ENCODE measurements at regions not wholly inside any gene's neighbourhood (a gene's known extent, or its start where the extent isn't known, plus 50 kb on each side); places are given as distances from the start of the nearest gene placed in this dataset.

- Histone ChIP-seq H3K27me3 (ENCODE audit: control insufficient read depth in 4 of 4, insufficient read depth in 4 of 4, low read length in 3 of 4) (peaks cover 0 to 2% (median 0%) of the 10 kb centered on the region in 4 donors), H3K36me3 (ENCODE audit: control insufficient read depth in 4 of 4, insufficient read depth in 3 of 4, low read depth in 1 of 4, low read length in 3 of 4) (no peaks in the 10 kb centered on the region), H3K9ac (ENCODE audit: low read depth in 1 of 2, low read length in 2 of 2) (no peak overlapping the region), H3K27ac (ENCODE audit: low read depth in 1 of 2, low read length in 2 of 2) (no peak overlapping the region), H3K9me3 (ENCODE audit: control insufficient read depth in 4 of 4, low read length in 3 of 4) (no peaks in the 10 kb centered on the region), H3K4me1 (ENCODE audit: control insufficient read depth in 4 of 4, insufficient read depth in 4 of 4, low read length in 3 of 4) (no peaks in the 10 kb centered on the region), H3K4me3 (ENCODE audit: low read depth in 1 of 3, low read length in 3 of 3) (no peak overlapping the region)
- TF ChIP-seq FOXA1 (IDR thresholded peaks at IDR 0.05) (no peak), ZBTB33 (IDR thresholded peaks at IDR 0.05) (no peak), TAF1 (conservative IDR thresholded peaks at IDR 0.05) (no peak), HNF4A (conservative IDR thresholded peaks at IDR 0.05) (no peak), FOXA2 (IDR thresholded peaks at IDR 0.05) (no peak), CTCF (IDR thresholded peaks at IDR 0.05; ENCODE audit: low read depth, low read length, missing input control) (no peak), SP1 (IDR thresholded peaks at IDR 0.05) (no peak), EGR1 (IDR thresholded peaks at IDR 0.05; ENCODE audit: low read depth in 2 of 2) (no peak), MAX (IDR thresholded peaks at IDR 0.05) (no peak), JUND (IDR thresholded peaks at IDR 0.05) (no peak), YY1 (IDR thresholded peaks at IDR 0.05) (no peak), RAD21 (IDR thresholded peaks at IDR 0.05) (no peak), RXRA (IDR thresholded peaks at IDR 0.05) (no peak), NR2F2 (IDR thresholded peaks at IDR 0.05) (no peak)
- TF ChIP-seq, protein P1, sequence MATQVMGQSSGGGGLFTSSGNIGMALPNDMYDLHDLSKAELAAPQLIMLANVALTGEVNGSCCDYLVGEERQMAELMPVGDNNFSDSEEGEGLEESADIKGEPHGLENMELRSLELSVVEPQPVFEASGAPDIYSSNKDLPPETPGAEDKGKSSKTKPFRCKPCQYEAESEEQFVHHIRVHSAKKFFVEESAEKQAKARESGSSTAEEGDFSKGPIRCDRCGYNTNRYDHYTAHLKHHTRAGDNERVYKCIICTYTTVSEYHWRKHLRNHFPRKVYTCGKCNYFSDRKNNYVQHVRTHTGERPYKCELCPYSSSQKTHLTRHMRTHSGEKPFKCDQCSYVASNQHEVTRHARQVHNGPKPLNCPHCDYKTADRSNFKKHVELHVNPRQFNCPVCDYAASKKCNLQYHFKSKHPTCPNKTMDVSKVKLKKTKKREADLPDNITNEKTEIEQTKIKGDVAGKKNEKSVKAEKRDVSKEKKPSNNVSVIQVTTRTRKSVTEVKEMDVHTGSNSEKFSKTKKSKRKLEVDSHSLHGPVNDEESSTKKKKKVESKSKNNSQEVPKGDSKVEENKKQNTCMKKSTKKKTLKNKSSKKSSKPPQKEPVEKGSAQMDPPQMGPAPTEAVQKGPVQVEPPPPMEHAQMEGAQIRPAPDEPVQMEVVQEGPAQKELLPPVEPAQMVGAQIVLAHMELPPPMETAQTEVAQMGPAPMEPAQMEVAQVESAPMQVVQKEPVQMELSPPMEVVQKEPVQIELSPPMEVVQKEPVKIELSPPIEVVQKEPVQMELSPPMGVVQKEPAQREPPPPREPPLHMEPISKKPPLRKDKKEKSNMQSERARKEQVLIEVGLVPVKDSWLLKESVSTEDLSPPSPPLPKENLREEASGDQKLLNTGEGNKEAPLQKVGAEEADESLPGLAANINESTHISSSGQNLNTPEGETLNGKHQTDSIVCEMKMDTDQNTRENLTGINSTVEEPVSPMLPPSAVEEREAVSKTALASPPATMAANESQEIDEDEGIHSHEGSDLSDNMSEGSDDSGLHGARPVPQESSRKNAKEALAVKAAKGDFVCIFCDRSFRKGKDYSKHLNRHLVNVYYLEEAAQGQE (IDR thresholded peaks at IDR 0.05) = no peak
- WGBS = 51% methylated on average over 4 of the region's 4 CpGs
- no peak for DNase-seq (ENCODE audit: low spot score)
These were observed 114.5 kb downstream of the RPAP3 start for GRCh38 chr12:47591361-47591791.

GRCh38 chr12:47590771-47591360, 115.0 kb downstream of the RPAP3 start:
- Histone ChIP-seq H3K9ac (ENCODE audit: low read depth in 1 of 2, low read length in 2 of 2) (no peak overlapping the region), H3K9me3 (ENCODE audit: control insufficient read depth in 4 of 4, low read length in 3 of 4) (no peaks in the 10 kb centered on the region), H3K27me3 (ENCODE audit: control insufficient read depth in 4 of 4, insufficient read depth in 4 of 4, low read length in 3 of 4) (peaks cover 0 to 2% (median 0%) of the 10 kb centered on the region in 4 donors), H3K36me3 (ENCODE audit: control insufficient read depth in 4 of 4, insufficient read depth in 3 of 4, low read depth in 1 of 4, low read length in 3 of 4) (no peaks in the 10 kb centered on the region), H3K4me3 (ENCODE audit: low read depth in 1 of 3, low read length in 3 of 3) (no peak overlapping the region), H3K4me1 (ENCODE audit: control insufficient read depth in 4 of 4, insufficient read depth in 4 of 4, low read length in 3 of 4) (no peaks in the 10 kb centered on the region), H3K27ac (ENCODE audit: low read depth in 1 of 2, low read length in 2 of 2) (no peak overlapping the region)
- TF ChIP-seq CTCF (IDR thresholded peaks at IDR 0.05; ENCODE audit: low read depth, low read length, missing input control) (no peak), MAX (IDR thresholded peaks at IDR 0.05) (no peak), RXRA (IDR thresholded peaks at IDR 0.05) (no peak), ZBTB33 (IDR thresholded peaks at IDR 0.05) (no peak), EGR1 (IDR thresholded peaks at IDR 0.05; ENCODE audit: low read depth in 2 of 2) (no peak), SP1 (IDR thresholded peaks at IDR 0.05) (no peak), TAF1 (conservative IDR thresholded peaks at IDR 0.05) (no peak)
- TF ChIP-seq, protein P2, sequence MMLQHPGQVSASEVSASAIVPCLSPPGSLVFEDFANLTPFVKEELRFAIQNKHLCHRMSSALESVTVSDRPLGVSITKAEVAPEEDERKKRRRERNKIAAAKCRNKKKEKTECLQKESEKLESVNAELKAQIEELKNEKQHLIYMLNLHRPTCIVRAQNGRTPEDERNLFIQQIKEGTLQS (IDR thresholded peaks at IDR 0.05) = no peak
- DNase-seq (ENCODE audit: low spot score) = no peak
- WGBS = 61% methylated on average over 3 of the region's 3 CpGs
